GM21576 (cell line): ENCODE measurements at regions not wholly inside any gene's neighbourhood (a gene's known extent, or its start where the extent isn't known, plus 50 kb on each side); places are given as distances from the start of the nearest gene placed in this dataset.
"Not testable (repeated sequence)": the region's sequence is repeated elsewhere in the genome, so short reads cannot be mapped to it uniquely, and the experiment has no call there.

Experiments used
- ATAC-seq: cut with Tn5 transposase; IDR thresholded peaks from one replicate; pipeline ENCODE4 v1.9.1; 2021; ENCODE audit warnings: mild to moderate bottlenecking, moderate library complexity; ENCODE audit not compliant: unreplicated experiment

- not testable (repeated sequence) for ATAC-seq
These were observed 94.4 kb upstream of the GAS1 start for GRCh38 chr9:87041553-87042235.

- ATAC-seq, result not testable (repeated sequence)
These were observed 102.8 kb upstream of the GAS1 start for GRCh38 chr9:87049929-87050608.

- ATAC-seq, result no peak
These were observed 107.8 kb upstream of the GAS1 start for GRCh38 chr9:87054999-87055686.

GRCh38 chr9:87059772-87060171 is 112.5 kb upstream of the GAS1 start:
- ATAC-seq, result no peak

GRCh38 chr9:87062746-87063145 is 115.4 kb upstream of the GAS1 start:
- ATAC-seq, result no peak

GRCh38 chr9:87063246-87063645 is 115.9 kb upstream of the GAS1 start:
- ATAC-seq, result no peak

GRCh38 chr9:87063871-87064270 is 116.6 kb upstream of the GAS1 start:
- no peak for ATAC-seq

GRCh38 chr9:87064311-87064710 is 117.0 kb upstream of the GAS1 start:
- no peak for ATAC-seq

GRCh38 chr9:87065981-87066380 is 118.7 kb upstream of the GAS1 start:
- ATAC-seq, result no peak

GRCh38 chr9:87067426-87067825 is 120.1 kb upstream of the GAS1 start:
- ATAC-seq, result no peak

- no peak for ATAC-seq
These were observed 121.0 kb upstream of the GAS1 start for GRCh38 chr9:87068177-87068840.

- no peak for ATAC-seq
These were observed 122.4 kb upstream of the GAS1 start for GRCh38 chr9:87069690-87070089.

GRCh38 chr9:87070336-87070735 is 123.0 kb upstream of the GAS1 start:
- no peak for ATAC-seq

GRCh38 chr9:87071473-87071872 is 124.2 kb upstream of the GAS1 start:
- no peak for ATAC-seq

GRCh38 chr9:87073692-87074091 is 126.4 kb upstream of the GAS1 start:
- ATAC-seq, result no peak

- ATAC-seq, result no peak
These were observed 128.2 kb upstream of the GAS1 start for GRCh38 chr9:87075537-87075936.

- no peak for ATAC-seq
These were observed 129.5 kb upstream of the GAS1 start for GRCh38 chr9:87076825-87077224.

- no peak for ATAC-seq
These were observed 130.7 kb upstream of the GAS1 start for GRCh38 chr9:87077986-87078385.

- no peak for ATAC-seq
These were observed 133.4 kb upstream of the GAS1 start for GRCh38 chr9:87080512-87081264.

- ATAC-seq, result no peak
These were observed 134.2 kb upstream of the GAS1 start for GRCh38 chr9:87081503-87081902.

- no peak for ATAC-seq
These were observed 136.7 kb upstream of the GAS1 start for GRCh38 chr9:87083986-87084385.
